PC-9 (cell line): ENCODE measurements at regions not wholly inside any gene's neighbourhood (a gene's known extent, or its start where the extent isn't known, plus 50 kb on each side); places are given as distances from the start of the nearest gene placed in this dataset.

Experiments used
- BruUV-seq: library from RNA; stranded (reverse); fragments of 400-500 nt; replicated peaks from 2 replicates; lab custom pipeline; 2021; lab: Mats Ljungman, UMichigan
- CTCF ChIA-PET: fragments of 300-600 bp; sonication (Branson Sonifier 250); formaldehyde crosslinking; loops from one replicate; lab custom pipeline; 2022; ENCODE audit warnings: antibody characterized with exemption; lab: Charles Lee
- POLR2A ChIA-PET: fragments of 300-600 bp; sonication (Branson Sonifier 250); formaldehyde crosslinking; loops from one replicate; lab custom pipeline; 2022; ENCODE audit warnings: antibody characterized with exemption; ENCODE audit not compliant: unreplicated experiment; lab: Charles Lee
- DNase-seq, 2 experiments: peaks; one replicate each; pipeline versions ENCODE4 v3.0.0 to v3.0.0-alpha.2; 2015 to 2022; ENCODE audit warnings: mixed read lengths in 1 of 2
- H2AFZ ChIP-seq: fragments of 200-600 bp; sonication (generic); 2 replicates; pipeline ENCODE4 v1.8.1; 2017; ENCODE audit warnings: antibody characterized with exemption
- H3F3A ChIP-seq: fragments of 200-600 bp; sonication (generic); 2 replicates; pipeline ENCODE4 v1.8.1; 2017; ENCODE audit warnings: antibody characterized with exemption, mild to moderate bottlenecking, low read depth; ENCODE audit not compliant: insufficient read depth
- H3K27ac ChIP-seq: fragments of 200-600 bp; sonication (generic); 2 replicates; pipeline ENCODE4 v1.6.1; 2016; ENCODE audit warnings: mixed run types
- H3K27me3 ChIP-seq: fragments of 200-600 bp; sonication (generic); 2 replicates; pipeline ENCODE4 v1.6.1; 2016; ENCODE audit warnings: low read depth, mixed run types; ENCODE audit not compliant: insufficient read depth
- H3K36me3 ChIP-seq: fragments of 200-600 bp; sonication (generic); 2 replicates; pipeline ENCODE4 v1.6.1; 2016; ENCODE audit warnings: low read depth, mixed run types
- H3K4me1 ChIP-seq: fragments of 200-600 bp; sonication (generic); replicated peaks from 2 replicates; pipeline ENCODE4 v1.6.1; 2016; ENCODE audit warnings: mixed run types; ENCODE audit not compliant: insufficient read depth
- H3K4me2 ChIP-seq: fragments of 200-600 bp; sonication (generic); 2 replicates; pipeline ENCODE4 v1.6.1; 2017; ENCODE audit warnings: mixed run types
- H3K4me3 ChIP-seq: fragments of 200-600 bp; sonication (generic); 2 replicates; pipeline ENCODE4 v1.6.1; 2016; ENCODE audit warnings: mixed run types
- H3K79me2 ChIP-seq: fragments of 200-600 bp; sonication (generic); 2 replicates; pipeline ENCODE4 v1.6.1; 2017; ENCODE audit warnings: low read depth, mixed run types
- H3K9me2 ChIP-seq: fragments of 200-600 bp; sonication (generic); 2 replicates; pipeline ENCODE4 v1.8.1; 2017; ENCODE audit warnings: mild to moderate bottlenecking; ENCODE audit not compliant: insufficient read depth
- H3K9me3 ChIP-seq: fragments of 200-600 bp; sonication (generic); 2 replicates; pipeline ENCODE4 v1.8.1; 2016; ENCODE audit warnings: low read depth; ENCODE audit not compliant: insufficient read depth
- H4K20me1 ChIP-seq: fragments of 200-600 bp; sonication (generic); 2 replicates; pipeline ENCODE4 v1.8.1; 2017; ENCODE audit not compliant: insufficient read depth
- CTCF ChIP-seq: fragments of 200-600 bp; sonication (generic); conservative IDR thresholded peaks from 2 replicates; pipeline ENCODE4 v1.6.1; 2017; ENCODE audit warnings: mixed run types, antibody characterized with exemption, mild to moderate bottlenecking, moderate library complexity
- EZH2 ChIP-seq: fragments of 200-600 bp; sonication (generic); IDR thresholded peaks from 2 replicates; pipeline ENCODE4 v1.8.0; 2017; ENCODE audit warnings: antibody characterized with exemption, low read depth
- intact Hi-C: fragments of 100-400 bp; cut with micrococcal nuclease; formaldehyde crosslinking; loops from one replicate; pipeline ENCODE4 v1.10.0; 2022; ENCODE audit not compliant: unreplicated experiment

DNA sequence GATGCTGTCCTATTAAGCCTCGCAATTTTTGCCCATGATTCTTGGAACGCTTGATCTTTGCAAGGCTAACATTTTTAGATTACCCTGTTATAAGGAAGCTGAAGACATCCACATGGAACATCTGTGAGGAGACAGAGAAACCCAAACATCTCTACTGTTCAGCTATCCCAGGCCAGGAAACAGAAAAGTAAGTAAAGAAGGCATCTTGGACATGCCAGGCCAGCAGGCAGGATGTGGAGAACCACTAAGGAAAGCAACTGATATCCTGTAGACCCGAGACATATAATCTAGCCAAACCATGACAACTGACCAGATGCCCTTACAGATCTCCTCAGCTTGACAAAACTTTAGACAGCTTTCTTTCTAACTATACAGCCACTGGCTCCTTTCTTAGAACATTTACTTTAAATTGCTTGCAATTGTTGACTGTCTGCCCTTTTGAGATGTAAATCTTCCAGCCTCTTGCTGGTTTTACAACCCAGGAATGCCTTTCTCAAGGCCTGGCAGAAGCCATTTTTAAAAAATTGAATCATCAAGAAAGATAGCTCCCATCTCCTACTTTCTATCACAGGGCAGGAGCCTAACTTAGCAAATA lies 255.8 kb upstream of the DACH1 start:
- no peaks in the 10 kb centered on the region for H3F3A ChIP-seq
- no peak overlapping the region for H3K4me3 ChIP-seq
- no peaks in the 10 kb centered on the region for H4K20me1 ChIP-seq
- H3K79me2 ChIP-seq: no peaks in the 10 kb centered on the region
- intact Hi-C loops: no loop called here
- no peak overlapping the region for H3K27ac ChIP-seq
- H3K9me3 ChIP-seq: no peaks in the 10 kb centered on the region
- no peak for DNase-seq
- POLR2A ChIA-PET: no interaction called here
- H3K4me1 ChIP-seq: no peaks in the 10 kb centered on the region
- BruUV-seq: no TSS peak
- H3K36me3 ChIP-seq: no peaks in the 10 kb centered on the region
- no peaks in the 10 kb centered on the region for H3K9me2 ChIP-seq
- H3K4me2 ChIP-seq: no peak overlapping the region
- TF ChIP-seq EZH2: no peak
- H2AFZ ChIP-seq: no peak overlapping the region
- H3K27me3 ChIP-seq: no peaks in the 10 kb centered on the region
- CTCF ChIA-PET: no interaction called here

DNA sequence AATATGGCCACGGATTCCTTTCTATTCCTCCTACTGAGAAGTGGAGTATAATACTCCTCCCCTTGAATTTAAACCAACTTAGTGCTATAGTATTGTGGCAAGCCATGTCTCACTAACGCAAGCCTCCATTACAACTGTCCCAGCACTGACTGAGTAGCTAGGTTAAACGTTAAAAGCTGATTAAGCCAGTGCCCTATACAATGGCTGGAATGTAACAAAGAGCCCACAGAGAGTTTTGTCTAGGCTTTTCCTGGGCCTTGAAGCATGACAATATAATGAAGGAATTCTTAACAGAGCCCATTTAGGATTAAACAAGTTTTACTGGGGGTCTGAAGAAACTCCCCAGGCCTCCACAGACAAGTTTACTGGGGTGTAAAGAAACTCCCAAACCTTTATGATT lies 254.5 kb upstream of the DACH1 start:
- no peak overlapping the region for H3K27ac ChIP-seq
- ChIA-PET POLR2A (no interaction called here), CTCF (no interaction called here)
- H3K4me2 ChIP-seq: no peak overlapping the region
- no peak overlapping the region for H3K4me3 ChIP-seq
- no peak for DNase-seq
- no peaks in the 10 kb centered on the region for H3K4me1 ChIP-seq
- no TSS peak for BruUV-seq
- H3K79me2 ChIP-seq: no peaks in the 10 kb centered on the region
- no peaks in the 10 kb centered on the region for H4K20me1 ChIP-seq
- no peaks in the 10 kb centered on the region for H3K9me3 ChIP-seq
- H3K36me3 ChIP-seq: no peaks in the 10 kb centered on the region
- no peak overlapping the region for H2AFZ ChIP-seq
- intact Hi-C loops: no loop called here
- H3K27me3 ChIP-seq: no peaks in the 10 kb centered on the region
- H3F3A ChIP-seq: no peaks in the 10 kb centered on the region
- TF ChIP-seq CTCF (no peak), EZH2 (no peak)
- no peaks in the 10 kb centered on the region for H3K9me2 ChIP-seq

DNA sequence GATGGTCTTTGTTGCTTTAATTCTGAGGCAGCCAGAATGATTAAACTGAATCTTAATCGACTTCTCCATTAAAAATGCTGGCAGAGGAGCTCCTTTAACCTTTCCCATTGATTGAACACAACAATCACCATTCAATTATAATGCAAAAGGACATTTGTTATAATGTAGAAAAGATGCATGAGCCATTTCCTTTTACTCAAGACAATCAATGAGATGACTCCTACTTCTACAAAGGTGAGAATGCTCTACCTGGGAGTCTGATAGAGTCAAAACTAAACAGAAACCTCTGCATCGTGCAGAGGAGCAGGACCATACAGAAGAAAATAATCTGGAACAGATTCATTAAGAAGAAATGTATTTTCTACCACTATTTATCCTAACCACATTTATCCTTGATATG lies 253.6 kb upstream of the DACH1 start:
- no peaks in the 10 kb centered on the region for H3K9me3 ChIP-seq
- TF ChIP-seq CTCF (no peak), EZH2 (no peak)
- ChIA-PET CTCF (interaction anchor here (0.5 kb wide), 1 partner anchor 885 kb away, joined by 4 read pairs; no protein-coding TSS in a partner anchor), POLR2A (no interaction called here)
- BruUV-seq: no TSS peak
- intact Hi-C loops: no loop called here
- H3F3A ChIP-seq: no peaks in the 10 kb centered on the region
- no peaks in the 10 kb centered on the region for H3K9me2 ChIP-seq
- H2AFZ ChIP-seq: no peak overlapping the region
- no peak for DNase-seq
- no peak overlapping the region for H3K4me2 ChIP-seq
- no peaks in the 10 kb centered on the region for H4K20me1 ChIP-seq
- no peaks in the 10 kb centered on the region for H3K27me3 ChIP-seq
- no peak overlapping the region for H3K27ac ChIP-seq
- no peaks in the 10 kb centered on the region for H3K79me2 ChIP-seq
- no peaks in the 10 kb centered on the region for H3K36me3 ChIP-seq
- H3K4me1 ChIP-seq: no peaks in the 10 kb centered on the region
- H3K4me3 ChIP-seq: no peak overlapping the region

GRCh38 chr13:72113931-72114330 lies 246.9 kb upstream of the DACH1 start:
- DNase-seq: no peak
- BruUV-seq: no TSS peak
- Histone ChIP-seq H4K20me1 (no peaks in the 10 kb centered on the region), H3K79me2 (no peaks in the 10 kb centered on the region), H3K36me3 (no peaks in the 10 kb centered on the region), H3K27ac (no peak overlapping the region), H3K4me2 (no peak overlapping the region), H3K27me3 (no peaks in the 10 kb centered on the region), H3K9me2 (no peaks in the 10 kb centered on the region), H3K4me3 (no peak overlapping the region), H3K4me1 (no peaks in the 10 kb centered on the region), H2AFZ (no peak overlapping the region), H3F3A (no peaks in the 10 kb centered on the region), H3K9me3 (no peaks in the 10 kb centered on the region)
- intact Hi-C loops: no loop called here
- TF ChIP-seq CTCF: no peak
- no peak for TF ChIP-seq EZH2
- ChIA-PET POLR2A (no interaction called here), CTCF (no interaction called here)
